PC-9 (cell line): ENCODE measurements at regions not wholly inside any gene's neighbourhood (a gene's known extent, or its start where the extent isn't known, plus 50 kb on each side); places are given as distances from the start of the nearest gene placed in this dataset.

Source experiments
- CTCF ChIP-seq: fragments of 200-600 bp; sonication (generic); conservative IDR thresholded peaks from 2 replicates; pipeline ENCODE4 v1.6.1; 2017; ENCODE audit warnings: mixed run types, antibody characterized with exemption, mild to moderate bottlenecking, moderate library complexity
- EZH2 ChIP-seq: fragments of 200-600 bp; sonication (generic); IDR thresholded peaks from 2 replicates; pipeline ENCODE4 v1.8.0; 2017; ENCODE audit warnings: antibody characterized with exemption, low read depth

- TF ChIP-seq CTCF (no peak), EZH2 (no peak)
Measured at GRCh38 chr11:29780756-29781155, 236.1 kb downstream of the KCNA4 start.
